Tibial nerve (tissue), 4 donors: ENCODE measurements at regions not wholly inside any gene's neighbourhood (a gene's known extent, or its start where the extent isn't known, plus 50 kb on each side); places are given as distances from the start of the nearest gene placed in this dataset.

Experiments used
- DNase-seq, 2 donors: peaks; one replicate each; pipeline ENCODE4 v3.0.0-alpha.2; 2019; ENCODE audit warnings: low spot score in 2 of 2
- H3K27ac ChIP-seq, 4 donors: fragments of 200-600 bp; sonication (generic) in 3 of 4; one replicate each; pipeline ENCODE4 v1.5.1; 2017 to 2019; ENCODE audit warnings: mild to moderate bottlenecking in 1 of 4
- H3K27me3 ChIP-seq, 2 donors: fragments of 200-600 bp; sonication (generic) in 1 of 2; one replicate each; pipeline versions ENCODE4 v1.5.1 to v1.6.0; 2017 to 2019
- H3K36me3 ChIP-seq, 3 donors: fragments of 200-600 bp; sonication (generic); one replicate each; pipeline ENCODE4 v1.5.1; 2018 to 2019
- H3K4me1 ChIP-seq, 4 donors: fragments of 200-600 bp; sonication (generic) in 3 of 4; one replicate each; pipeline ENCODE4 v1.5.1; 2017 to 2019
- H3K4me3 ChIP-seq, 4 donors: fragments of 200-600 bp; sonication (generic) in 3 of 4; one replicate each; pipeline ENCODE4 v1.5.1; 2017 to 2019; ENCODE audit warnings: mild to moderate bottlenecking in 1 of 4, moderate library complexity in 1 of 4
- H3K9me3 ChIP-seq, 4 donors: fragments of 200-600 bp; sonication (generic) in 3 of 4; one replicate each; pipeline ENCODE4 v1.5.1; 2017 to 2019
- EP300 ChIP-seq, 2 donors: sonication (generic); formaldehyde crosslinking; IDR thresholded peaks; one replicate each; pipeline ENCODE4 v1.6.1; 2017; ENCODE audit warnings: antibody characterized with exemption in 2 of 2, mild to moderate bottlenecking in 1 of 2
- POLR2A ChIP-seq, 2 donors: fragments of 450-650 bp; IDR thresholded peaks; one replicate each; pipeline ENCODE4 v1.6.1; 2017; ENCODE audit warnings: antibody characterized with exemption in 2 of 2, mild to moderate bottlenecking in 2 of 2, moderate library complexity in 2 of 2
- WGBS, 2 donors: methylation state at CpG; one replicate each; pipeline ENCODE4 v1.1.5; 2018; 5-methylcytosine and 5-hydroxymethylcytosine counted together
- TF ChIP-seq, protein P1 (sequence below), 5 experiments: fragments of 200-600 bp in 3 of 5; fragments of 450-650 bp in 2 of 5; sonication (generic) in 3 of 5; IDR thresholded peaks; one replicate each; pipeline ENCODE4 v1.5.1; 2016 to 2019; ENCODE audit warnings: antibody characterized with exemption in 5 of 5, mild to moderate bottlenecking in 3 of 5, moderate library complexity in 2 of 5

DNA sequence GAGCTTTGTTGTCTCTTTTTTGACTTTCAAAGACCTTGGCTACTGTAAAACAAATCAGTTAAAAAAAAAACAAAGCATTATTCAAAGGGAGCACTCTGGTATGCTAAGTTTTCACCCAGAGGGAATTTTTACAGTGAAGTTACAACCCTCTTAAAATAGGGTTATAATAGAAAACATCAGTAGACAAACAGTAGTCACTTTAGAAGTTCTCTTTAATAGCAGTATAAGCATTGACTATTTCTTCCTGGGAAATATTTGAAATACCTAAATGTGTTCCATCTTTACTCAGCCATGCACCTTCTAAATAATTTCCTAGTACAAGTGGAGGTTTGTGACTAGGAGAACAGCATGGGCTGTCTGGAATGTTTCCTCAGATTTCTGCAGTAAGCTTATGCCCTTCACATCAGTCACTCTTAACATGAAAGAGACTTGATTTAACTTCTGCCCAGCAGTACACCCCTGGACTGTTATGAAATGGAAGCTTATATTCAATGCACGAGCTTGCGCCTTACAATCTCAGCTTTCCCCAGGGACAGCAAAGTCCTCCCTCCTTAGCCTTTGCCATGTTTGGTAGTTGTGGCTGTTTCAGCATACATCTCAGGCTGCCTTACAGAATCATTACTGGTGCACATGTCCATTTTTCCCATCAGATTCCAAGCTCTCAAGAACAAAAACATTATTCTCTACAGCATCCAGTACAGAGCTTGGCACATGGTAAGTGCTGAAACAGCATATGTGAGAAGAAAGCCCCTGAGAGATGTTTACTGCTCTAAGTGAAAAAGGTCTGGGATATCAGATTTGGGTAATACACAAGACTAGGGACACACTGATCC, 191.5 kb downstream of the ZNF608 start:
- no peak for DNase-seq
- TF ChIP-seq EP300 (IDR thresholded peaks at IDR 0.05), result no peak
- TF ChIP-seq, protein P1, sequence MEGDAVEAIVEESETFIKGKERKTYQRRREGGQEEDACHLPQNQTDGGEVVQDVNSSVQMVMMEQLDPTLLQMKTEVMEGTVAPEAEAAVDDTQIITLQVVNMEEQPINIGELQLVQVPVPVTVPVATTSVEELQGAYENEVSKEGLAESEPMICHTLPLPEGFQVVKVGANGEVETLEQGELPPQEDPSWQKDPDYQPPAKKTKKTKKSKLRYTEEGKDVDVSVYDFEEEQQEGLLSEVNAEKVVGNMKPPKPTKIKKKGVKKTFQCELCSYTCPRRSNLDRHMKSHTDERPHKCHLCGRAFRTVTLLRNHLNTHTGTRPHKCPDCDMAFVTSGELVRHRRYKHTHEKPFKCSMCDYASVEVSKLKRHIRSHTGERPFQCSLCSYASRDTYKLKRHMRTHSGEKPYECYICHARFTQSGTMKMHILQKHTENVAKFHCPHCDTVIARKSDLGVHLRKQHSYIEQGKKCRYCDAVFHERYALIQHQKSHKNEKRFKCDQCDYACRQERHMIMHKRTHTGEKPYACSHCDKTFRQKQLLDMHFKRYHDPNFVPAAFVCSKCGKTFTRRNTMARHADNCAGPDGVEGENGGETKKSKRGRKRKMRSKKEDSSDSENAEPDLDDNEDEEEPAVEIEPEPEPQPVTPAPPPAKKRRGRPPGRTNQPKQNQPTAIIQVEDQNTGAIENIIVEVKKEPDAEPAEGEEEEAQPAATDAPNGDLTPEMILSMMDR (IDR thresholded peaks at IDR 0.05), result no peak

DNA sequence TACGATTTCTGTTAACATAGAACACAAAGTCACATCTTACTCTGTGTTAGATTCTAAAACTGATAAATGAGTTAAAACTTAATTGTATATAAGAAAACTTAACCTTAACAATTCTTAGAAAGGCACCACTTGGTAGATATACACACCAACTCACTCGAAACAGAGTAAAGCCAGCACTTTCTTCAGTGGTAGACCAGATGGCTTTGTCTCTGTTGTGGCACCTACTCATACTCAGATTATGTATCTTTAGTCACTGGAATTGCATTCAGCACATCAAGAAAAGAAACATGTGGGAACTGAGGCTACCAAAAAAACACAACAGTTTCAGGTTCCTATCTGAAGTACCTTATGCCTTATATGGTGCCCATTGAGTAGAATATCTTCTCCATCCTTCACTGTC, 192.5 kb downstream of the ZNF608 start:
- no peaks in the 10 kb centered on the region for H3K9me3 ChIP-seq
- H3K27me3 ChIP-seq, result no peaks in the 10 kb centered on the region
- H3K36me3 ChIP-seq, result no peaks in the 10 kb centered on the region
- TF ChIP-seq POLR2A (IDR thresholded peaks at IDR 0.05) (no peak), EP300 (IDR thresholded peaks at IDR 0.05) (no peak)
- TF ChIP-seq, protein P1 (IDR thresholded peaks at IDR 0.05), result no peak
- no peak for DNase-seq
- H3K27ac ChIP-seq, result no peak overlapping the region
- no peak overlapping the region for H3K4me3 ChIP-seq
- peaks cover 0 to 5% (median 0%) of the 10 kb centered on the region in 4 donors for H3K4me1 ChIP-seq
- WGBS, 2 donors, result 97 to 99% methylated on average over 2 of the region's 2 CpGs

More for the DNA sequence above, 191.5 kb downstream of the ZNF608 start:
- Histone ChIP-seq H3K9me3 (no peaks in the 10 kb centered on the region), H3K4me1 (peaks cover 0 to 5% (median 0%) of the 10 kb centered on the region in 4 donors), H3K36me3 (no peaks in the 10 kb centered on the region), H3K27ac (no peak overlapping the region), H3K27me3 (no peaks in the 10 kb centered on the region), H3K4me3 (no peak overlapping the region)
- whole genome bisulfite sequencing, 2 donors, result 38 to 56% methylated on average over 2 of the region's 2 CpGs

DNA sequence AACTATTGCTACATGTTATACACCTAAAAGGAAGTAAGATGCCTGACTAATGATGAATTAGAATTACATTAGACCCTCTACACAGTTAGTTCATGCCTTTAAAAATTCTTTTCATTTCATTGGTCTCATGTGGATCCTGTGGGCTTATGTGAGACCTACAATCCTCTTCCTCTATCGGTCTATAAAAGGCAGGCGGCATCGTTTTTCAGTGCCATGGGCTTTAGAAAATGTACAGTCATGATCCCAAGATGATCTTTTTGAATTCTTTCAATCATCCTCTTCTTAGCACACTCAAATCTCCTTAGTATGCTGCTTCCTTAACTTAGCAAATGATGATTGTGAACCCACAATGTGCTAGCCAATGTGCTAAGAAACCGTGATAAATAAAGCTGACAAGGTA, 193.9 kb downstream of the ZNF608 start:
- Histone ChIP-seq H3K4me1 (peaks cover 0 to 5% (median 0%) of the 10 kb centered on the region in 4 donors), H3K27me3 (no peaks in the 10 kb centered on the region), H3K9me3 (no peaks in the 10 kb centered on the region), H3K36me3 (no peaks in the 10 kb centered on the region), H3K4me3 (no peak overlapping the region), H3K27ac (no peak overlapping the region)
- TF ChIP-seq EP300 (IDR thresholded peaks at IDR 0.05) (no peak), POLR2A (IDR thresholded peaks at IDR 0.05) (no peak)
- TF ChIP-seq, protein P1 (IDR thresholded peaks at IDR 0.05), result no peak
- WGBS, 2 donors, result 95 to 96% methylated on average over 4 of the region's 4 CpGs
- DNase-seq, result no peak

DNA sequence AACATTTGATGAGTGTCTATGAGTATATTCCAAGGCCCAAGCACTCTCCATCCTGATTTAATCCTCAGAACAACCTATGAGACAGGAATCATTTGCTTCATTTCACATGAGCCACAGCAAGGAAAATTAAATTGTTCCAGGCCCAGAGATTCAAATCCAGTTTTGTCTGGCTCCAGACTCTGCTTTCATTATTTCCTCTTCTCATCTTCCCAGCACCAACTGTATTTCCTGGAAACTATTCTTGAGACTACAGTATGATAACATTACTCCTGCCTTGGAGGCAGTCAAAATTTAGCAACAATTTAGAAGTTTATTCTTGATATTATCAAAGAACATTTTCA, 194.5 kb downstream of the ZNF608 start:
- no peaks in the 10 kb centered on the region for H3K27me3 ChIP-seq
- DNase-seq, result no peak
- no peaks in the 10 kb centered on the region for H3K9me3 ChIP-seq
- H3K4me3 ChIP-seq, result no peak overlapping the region
- H3K27ac ChIP-seq, result no peak overlapping the region
- H3K36me3 ChIP-seq, result no peaks in the 10 kb centered on the region
- H3K4me1 ChIP-seq, result peaks cover 0 to 5% (median 0%) of the 10 kb centered on the region in 4 donors
- no peak for TF ChIP-seq POLR2A (IDR thresholded peaks at IDR 0.05)
- TF ChIP-seq, protein P1 (IDR thresholded peaks at IDR 0.05), result no peak
- TF ChIP-seq EP300 (IDR thresholded peaks at IDR 0.05), result no peak

DNA sequence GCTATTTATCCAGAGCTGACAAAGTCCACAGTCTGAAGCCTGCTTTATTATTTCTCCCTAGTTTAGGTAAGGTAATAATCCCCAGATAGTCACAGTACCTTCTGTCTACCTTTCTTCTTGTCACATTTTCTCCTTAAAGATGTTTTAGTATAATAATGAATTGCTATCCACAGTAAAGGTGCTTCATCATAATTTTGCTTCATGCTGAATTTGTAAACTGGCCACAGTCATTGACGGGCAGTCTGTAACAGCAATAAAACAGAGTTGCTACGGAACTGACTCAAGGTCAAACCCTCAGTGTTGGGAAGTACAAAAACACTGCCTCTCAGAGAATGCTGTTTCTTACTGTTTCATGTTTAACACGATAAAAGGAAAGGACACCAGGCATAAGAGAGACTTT, 195.7 kb downstream of the ZNF608 start:
- Histone ChIP-seq H3K27ac (no peak overlapping the region), H3K27me3 (no peaks in the 10 kb centered on the region), H3K4me1 (peaks cover 0 to 5% (median 0%) of the 10 kb centered on the region in 4 donors), H3K36me3 (no peaks in the 10 kb centered on the region), H3K4me3 (no peak overlapping the region), H3K9me3 (no peaks in the 10 kb centered on the region)
- DNase-seq, result no peak
- 43 to 48% methylated on average over 3 of the region's 3 CpGs for WGBS, 2 donors
- no peak for TF ChIP-seq POLR2A (IDR thresholded peaks at IDR 0.05)
- TF ChIP-seq, protein P1 (IDR thresholded peaks at IDR 0.05), result no peak
- TF ChIP-seq EP300 (IDR thresholded peaks at IDR 0.05), result no peak
